HUES6 (cell line): ENCODE measurements at regions not wholly inside any gene's neighbourhood (a gene's known extent, or its start where the extent isn't known, plus 50 kb on each side); places are given as distances from the start of the nearest gene placed in this dataset.

Experiments
- H3K27ac ChIP-seq: 2 replicates; pipeline ENCODE4 v1.7.0; 2013; ENCODE audit warnings: low read depth, mild to moderate bottlenecking, low read length, inconsistent platforms
- H3K27me3 ChIP-seq: 2 replicates; pipeline ENCODE4 v1.6.1; 2013; ENCODE audit warnings: low read length; ENCODE audit not compliant: control insufficient read depth, insufficient read depth
- H3K36me3 ChIP-seq: 2 replicates; pipeline ENCODE4 v1.6.1; 2013; ENCODE audit warnings: low read length; ENCODE audit not compliant: control insufficient read depth, insufficient read depth
- H3K4me1 ChIP-seq: 2 replicates; pipeline ENCODE4 v1.6.1; 2013; ENCODE audit warnings: low read length; ENCODE audit not compliant: control insufficient read depth, insufficient read depth
- H3K4me3 ChIP-seq: 2 replicates; pipeline ENCODE4 v1.5.1; 2013; ENCODE audit warnings: low read depth, low read length
- H3K9ac ChIP-seq: one replicate; pipeline ENCODE4 v1.6.1; 2013; ENCODE audit warnings: mild to moderate bottlenecking, low read length
- H3K9me3 ChIP-seq: 2 replicates; pipeline ENCODE4 v1.6.1; 2013; ENCODE audit warnings: low read depth, low read length; ENCODE audit not compliant: control insufficient read depth, insufficient read depth

DNA sequence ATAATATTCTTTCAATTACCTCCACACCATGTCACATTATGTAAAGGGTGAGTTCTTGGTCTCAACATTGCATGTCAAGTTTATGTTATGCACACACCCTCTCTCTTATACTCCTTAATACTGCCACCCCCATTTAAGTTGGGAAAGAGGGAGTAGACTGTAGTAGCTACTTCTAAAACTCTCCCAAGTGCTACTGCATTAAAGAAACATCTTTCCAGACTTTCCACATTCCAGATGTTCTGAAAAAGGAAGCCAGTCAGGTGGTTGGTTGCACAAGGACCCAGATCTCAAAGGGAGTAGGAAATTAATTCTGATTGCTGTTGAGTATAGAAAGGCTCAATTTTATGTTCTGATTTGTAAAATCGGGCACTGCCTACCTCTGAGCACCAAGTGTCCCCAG is 419.5 kb downstream of the CD83 start:
- Histone ChIP-seq H3K4me3 (no peak overlapping the region), H3K27me3 (no peaks in the 10 kb centered on the region), H3K9ac (no peak overlapping the region), H3K9me3 (peaks cover 7% of the 10 kb centered on the region), H3K36me3 (no peaks in the 10 kb centered on the region), H3K4me1 (peaks cover 17% of the 10 kb centered on the region), H3K27ac (no peak overlapping the region)

DNA sequence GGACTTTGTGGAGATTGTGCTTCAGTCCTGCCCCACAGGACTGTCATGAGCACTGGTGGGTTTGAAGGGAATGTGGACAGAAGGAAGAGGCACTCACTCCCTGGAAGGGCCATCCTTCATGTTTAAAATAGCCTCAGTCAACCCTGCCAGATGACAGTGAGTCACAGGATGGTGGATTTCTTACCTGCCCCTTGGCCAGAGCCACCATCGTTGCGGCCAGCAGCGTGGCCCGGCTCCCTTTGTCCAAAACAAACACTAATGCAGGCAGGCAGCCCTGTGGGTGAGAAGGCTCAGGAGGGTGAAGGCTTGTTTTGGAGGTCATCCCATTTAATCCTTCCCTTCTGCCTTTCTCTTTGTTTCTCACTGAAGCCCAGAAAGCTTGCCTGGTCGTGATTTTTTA is 422.7 kb downstream of the CD83 start:
- H3K4me1 ChIP-seq, result peaks cover 22% of the 10 kb centered on the region
- H3K4me3 ChIP-seq, result no peak overlapping the region
- H3K27me3 ChIP-seq, result no peaks in the 10 kb centered on the region
- peaks cover 7% of the 10 kb centered on the region for H3K9me3 ChIP-seq
- no peaks in the 10 kb centered on the region for H3K36me3 ChIP-seq
- no peak overlapping the region for H3K9ac ChIP-seq
- H3K27ac ChIP-seq, result no peak overlapping the region

GRCh38 chr6:14540810-14541540 is 423.4 kb downstream of the CD83 start:
- no peak overlapping the region for H3K9ac ChIP-seq
- H3K4me1 ChIP-seq, result peaks cover 22% of the 10 kb centered on the region
- H3K9me3 ChIP-seq, result peaks cover 7% of the 10 kb centered on the region
- no peak overlapping the region for H3K27ac ChIP-seq
- no peaks in the 10 kb centered on the region for H3K36me3 ChIP-seq
- no peak overlapping the region for H3K4me3 ChIP-seq
- no peaks in the 10 kb centered on the region for H3K27me3 ChIP-seq

- Histone ChIP-seq H3K4me3 (no peak overlapping the region), H3K27ac (no peak overlapping the region), H3K27me3 (no peaks in the 10 kb centered on the region), H3K36me3 (no peaks in the 10 kb centered on the region), H3K4me1 (peaks cover 22% of the 10 kb centered on the region), H3K9me3 (peaks cover 2% of the 10 kb centered on the region; the same call in 1 of the 2 replicates), H3K9ac (no peak overlapping the region)
Measured at GRCh38 chr6:14542670-14543366, 425.2 kb downstream of the CD83 start.

DNA sequence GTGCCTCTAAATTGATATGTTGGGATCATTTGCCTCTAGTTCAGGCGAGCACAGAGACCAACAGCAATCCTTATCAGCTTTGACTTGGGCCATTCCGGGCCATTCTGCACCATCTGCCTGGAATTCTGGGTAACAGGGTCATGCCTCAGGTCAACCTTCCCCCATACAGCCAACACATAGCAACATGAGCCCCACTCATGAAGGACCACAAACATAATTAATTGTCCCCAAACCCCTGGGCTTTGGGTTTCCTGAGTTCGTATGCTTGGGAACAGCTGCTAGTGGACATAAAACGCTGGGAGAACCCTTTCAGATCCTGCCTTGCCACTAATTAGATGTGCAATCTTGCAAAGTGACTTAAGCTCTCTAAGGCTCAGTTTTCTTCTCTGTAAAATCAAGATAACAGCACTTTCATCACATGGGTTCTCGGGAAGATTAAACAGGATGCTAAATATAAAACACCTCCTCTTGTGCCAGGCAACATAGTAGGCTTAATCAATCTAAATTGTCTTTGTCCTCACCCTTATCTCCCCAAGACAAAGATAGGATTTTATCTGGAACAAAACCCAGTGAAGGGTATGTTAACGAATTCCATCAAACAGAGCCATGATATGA is 426.5 kb downstream of the CD83 start:
- no peaks in the 10 kb centered on the region for H3K36me3 ChIP-seq
- no peak overlapping the region for H3K4me3 ChIP-seq
- H3K9ac ChIP-seq, result no peak overlapping the region
- H3K27ac ChIP-seq, result no peak overlapping the region
- peaks cover 24% of the 10 kb centered on the region for H3K4me1 ChIP-seq
- no peaks in the 10 kb centered on the region for H3K27me3 ChIP-seq
- no peaks in the 10 kb centered on the region for H3K9me3 ChIP-seq

GRCh38 chr6:14544666-14545065 is 427.1 kb downstream of the CD83 start:
- H3K9me3 ChIP-seq, result no peaks in the 10 kb centered on the region
- peaks cover 29% of the 10 kb centered on the region for H3K4me1 ChIP-seq
- no peak overlapping the region for H3K9ac ChIP-seq
- H3K27ac ChIP-seq, result no peak overlapping the region
- no peak overlapping the region for H3K4me3 ChIP-seq
- H3K27me3 ChIP-seq, result no peaks in the 10 kb centered on the region
- H3K36me3 ChIP-seq, result no peaks in the 10 kb centered on the region

GRCh38 chr6:14545496-14545895 is 427.9 kb downstream of the CD83 start:
- no peak overlapping the region for H3K9ac ChIP-seq
- no peaks in the 10 kb centered on the region for H3K27me3 ChIP-seq
- no peaks in the 10 kb centered on the region for H3K9me3 ChIP-seq
- no peak overlapping the region for H3K27ac ChIP-seq
- H3K4me3 ChIP-seq, result no peak overlapping the region
- H3K36me3 ChIP-seq, result no peaks in the 10 kb centered on the region
- H3K4me1 ChIP-seq, result peaks cover 26% of the 10 kb centered on the region

DNA sequence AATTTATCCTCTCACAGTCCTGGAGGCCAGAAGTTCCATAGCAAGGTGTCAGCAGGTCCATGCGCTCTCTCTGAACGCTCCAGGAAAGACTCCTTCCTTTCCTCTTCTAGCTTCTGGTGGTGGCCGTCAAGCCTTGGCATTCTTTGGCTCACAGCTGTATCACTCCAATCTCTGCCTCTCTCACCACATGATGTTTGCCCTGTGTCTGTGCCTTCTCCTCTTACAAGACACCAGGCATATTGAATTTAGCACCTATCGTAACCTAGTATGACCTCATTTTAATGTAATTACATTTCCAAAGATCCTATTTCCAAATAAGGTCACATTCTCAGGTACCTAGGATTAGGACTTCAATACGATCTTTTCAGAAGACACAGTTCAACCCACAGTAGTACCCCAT is 428.5 kb downstream of the CD83 start:
- H3K36me3 ChIP-seq, result no peaks in the 10 kb centered on the region
- H3K9me3 ChIP-seq, result no peaks in the 10 kb centered on the region
- H3K9ac ChIP-seq, result no peak overlapping the region
- no peak overlapping the region for H3K27ac ChIP-seq
- no peak overlapping the region for H3K4me3 ChIP-seq
- no peaks in the 10 kb centered on the region for H3K27me3 ChIP-seq
- peaks cover 21% of the 10 kb centered on the region for H3K4me1 ChIP-seq

- no peak overlapping the region for H3K27ac ChIP-seq
- H3K27me3 ChIP-seq, result no peaks in the 10 kb centered on the region
- no peaks in the 10 kb centered on the region for H3K9me3 ChIP-seq
- H3K4me3 ChIP-seq, result no peak overlapping the region
- H3K36me3 ChIP-seq, result no peaks in the 10 kb centered on the region
- H3K4me1 ChIP-seq, result peaks cover 13% of the 10 kb centered on the region; the same call in 1 of the 2 replicates
- H3K9ac ChIP-seq, result no peak overlapping the region
Measured at GRCh38 chr6:14547284-14547998, 429.9 kb downstream of the CD83 start.

GRCh38 chr6:14549304-14549770 is 431.8 kb downstream of the CD83 start:
- Histone ChIP-seq H3K27me3 (no peaks in the 10 kb centered on the region), H3K9ac (no peak overlapping the region), H3K4me3 (no peak overlapping the region), H3K27ac (no peak overlapping the region), H3K4me1 (peaks cover 7% of the 10 kb centered on the region; the same call in 1 of the 2 replicates), H3K36me3 (no peaks in the 10 kb centered on the region), H3K9me3 (no peaks in the 10 kb centered on the region)
